COR-L47 (cell line): ENCODE measurements at regions not wholly inside any gene's neighbourhood (a gene's known extent, or its start where the extent isn't known, plus 50 kb on each side); places are given as distances from the start of the nearest gene placed in this dataset.
"Not testable (repeated sequence)": the region's sequence is repeated elsewhere in the genome, so short reads cannot be mapped to it uniquely, and the experiment has no call there.

Experiments
- DNase-seq: peaks from one replicate; lab custom pipeline; 2025; lab: John Stamatoyannopoulos, UW

GRCh38 chr5:96319981-96320739, 112.9 kb downstream of the PCSK1 start:
- DNase-seq = not testable (repeated sequence)

GRCh38 chr5:96318569-96319110, 114.4 kb downstream of the PCSK1 start:
- no peak for DNase-seq

- no peak for DNase-seq
Observed at GRCh38 chr5:96317945-96318344, 115.1 kb downstream of the PCSK1 start.

- no peak for DNase-seq
Observed at GRCh38 chr5:96316487-96316886, 116.6 kb downstream of the PCSK1 start.

GRCh38 chr5:96316017-96316416, 117.0 kb downstream of the PCSK1 start:
- DNase-seq = no peak

- no peak for DNase-seq
Observed at GRCh38 chr5:96315431-96315830, 117.6 kb downstream of the PCSK1 start.

GRCh38 chr5:96312383-96312782, 120.7 kb downstream of the PCSK1 start:
- DNase-seq = no peak

GRCh38 chr5:96307047-96307446, 126.0 kb downstream of the PCSK1 start:
- not testable (repeated sequence) for DNase-seq

GRCh38 chr5:96302174-96302738, 130.8 kb downstream of the PCSK1 start:
- no peak for DNase-seq

- DNase-seq = no peak
Observed at GRCh38 chr5:96300976-96301375, 132.1 kb downstream of the PCSK1 start.

- no peak for DNase-seq
Observed at GRCh38 chr5:96297867-96298266, 135.2 kb downstream of the PCSK1 start.

- DNase-seq = no peak
Observed at GRCh38 chr5:96297290-96297689, 135.8 kb downstream of the PCSK1 start.

GRCh38 chr5:96294884-96295202, 138.2 kb downstream of the PCSK1 start:
- DNase-seq = no peak

- no peak for DNase-seq
Observed at GRCh38 chr5:96293966-96294883, 138.8 kb downstream of the PCSK1 start.

- no peak for DNase-seq
Observed at GRCh38 chr5:96292582-96293247, 140.3 kb downstream of the PCSK1 start.

GRCh38 chr5:96289287-96289686, 143.8 kb downstream of the PCSK1 start:
- not testable (repeated sequence) for DNase-seq

- no peak for DNase-seq
Observed at GRCh38 chr5:96288845-96289185, 144.2 kb downstream of the PCSK1 start.

GRCh38 chr5:96288166-96288844, 144.7 kb downstream of the PCSK1 start:
- DNase-seq = no peak

GRCh38 chr5:96287136-96287535, 145.9 kb downstream of the PCSK1 start:
- DNase-seq = no peak

GRCh38 chr5:96285823-96286222, 147.2 kb downstream of the PCSK1 start:
- no peak for DNase-seq

- DNase-seq = no peak
Observed at GRCh38 chr5:96284727-96285389, 148.2 kb downstream of the PCSK1 start.
